GM23338 (cell line): ENCODE measurements at regions not wholly inside any gene's neighbourhood (a gene's known extent, or its start where the extent isn't known, plus 50 kb on each side); places are given as distances from the start of the nearest gene placed in this dataset.
"Not testable (repeated sequence)": the region's sequence is repeated elsewhere in the genome, so short reads cannot be mapped to it uniquely, and the experiment has no call there.

ENCODE experiments used
- ATAC-seq: fragments of 200-7000 bp; cut with Tn5 transposase; 3 replicates; pipeline ENCODE4 v1.9.1; 2020
- DNase-seq: peaks from one replicate; pipeline ENCODE4 v3.0.0-alpha.2; 2015; ENCODE audit warnings: low spot score
- H2AFZ ChIP-seq: fragments of 200-600 bp; sonication (generic); 2 replicates; pipeline ENCODE4 v1.8.0; 2016; ENCODE audit warnings: antibody characterized with exemption, mild to moderate bottlenecking, moderate library complexity
- H3F3A ChIP-seq: fragments of 200-600 bp; sonication (generic); replicated peaks from 2 replicates; pipeline ENCODE4 v1.8.0; 2017; ENCODE audit warnings: antibody characterized with exemption, mixed run types, low read depth
- H3K27ac ChIP-seq: fragments of 200-600 bp; sonication (generic); 2 replicates; pipeline ENCODE4 v1.6.1; 2016; ENCODE audit warnings: low read depth
- H3K27me3 ChIP-seq: fragments of 200-600 bp; sonication (generic); 2 replicates; pipeline ENCODE4 v1.8.0; 2016; ENCODE audit warnings: mild to moderate bottlenecking, mixed run types, moderate library complexity; ENCODE audit not compliant: insufficient read depth
- H3K36me3 ChIP-seq: fragments of 200-600 bp; sonication (generic); 2 replicates; pipeline ENCODE4 v1.8.0; 2016; ENCODE audit warnings: mild to moderate bottlenecking; ENCODE audit not compliant: insufficient read depth
- H3K4me1 ChIP-seq: fragments of 200-600 bp; sonication (generic); 2 replicates; pipeline ENCODE4 v1.8.0; 2016; ENCODE audit warnings: mild to moderate bottlenecking, moderate library complexity; ENCODE audit not compliant: insufficient read depth
- H3K4me2 ChIP-seq: fragments of 200-600 bp; sonication (generic); 2 replicates; pipeline ENCODE4 v1.7.1; 2017; ENCODE audit warnings: mixed run types
- H3K4me3 ChIP-seq: fragments of 200-600 bp; sonication (generic); 2 replicates; pipeline ENCODE4 v1.6.1; 2016; ENCODE audit warnings: mixed run types
- H3K79me2 ChIP-seq: fragments of 200-600 bp; sonication (generic); replicated peaks from 2 replicates; pipeline ENCODE4 v1.8.0; 2017; ENCODE audit warnings: mild to moderate bottlenecking; ENCODE audit not compliant: insufficient read depth
- H3K9me2 ChIP-seq: fragments of 200-600 bp; sonication (generic); 2 replicates; pipeline ENCODE4 v1.8.0; 2017; ENCODE audit not compliant: insufficient read depth
- H4K20me1 ChIP-seq: fragments of 200-600 bp; sonication (generic); replicated peaks from 2 replicates; pipeline ENCODE4 v1.8.0; 2017; ENCODE audit warnings: mild to moderate bottlenecking; ENCODE audit not compliant: insufficient read depth
- H3K27ac Mint-ChIP-seq: 2 replicates; pipeline ENCODE4 v1.8.0; 2020; ENCODE audit warnings: inconsistent platforms, mild to moderate bottlenecking, moderate library complexity, mixed read lengths
- H3K27me3 Mint-ChIP-seq: 3 replicates; pipeline ENCODE4 v1.8.0; 2022; ENCODE audit warnings: low read depth, mild to moderate bottlenecking, moderate library complexity, mixed read lengths, inconsistent platforms; ENCODE audit not compliant: insufficient read depth, poor library complexity
- H3K36me3 Mint-ChIP-seq: 3 replicates; pipeline ENCODE4 v1.8.0; 2021; ENCODE audit warnings: low read depth, mild to moderate bottlenecking, inconsistent platforms, moderate library complexity, mixed read lengths
- H3K4me1 Mint-ChIP-seq: 3 replicates; pipeline ENCODE4 v1.8.0; 2020; ENCODE audit warnings: mild to moderate bottlenecking, inconsistent platforms, mixed read lengths
- H3K4me3 Mint-ChIP-seq: 3 replicates; pipeline ENCODE4 v1.8.0; 2021; ENCODE audit warnings: moderate library complexity, mild to moderate bottlenecking, inconsistent platforms, mixed read lengths
- H3K9me3 Mint-ChIP-seq: 3 replicates; pipeline ENCODE4 v1.8.0; 2020; ENCODE audit warnings: moderate library complexity, mild to moderate bottlenecking, inconsistent platforms, mixed read lengths
- CREB1 ChIP-seq: fragments of 250-450 bp; sonication (Bioruptor Pico); IDR thresholded peaks from 2 replicates; pipeline ENCODE4 v1.5.0; 2020; ENCODE audit warnings: low read depth, mild to moderate bottlenecking, moderate library complexity
- CTCF ChIP-seq, 2 experiments: fragments of 200-600 bp in 1 of 2; sonication (generic) in 1 of 2; conservative IDR thresholded peaks; 2 replicates each; pipeline versions ENCODE4 v1.5.1 to v1.6.1; 2016 to 2017; ENCODE audit warnings: antibody characterized with exemption in 2 of 2, low read depth in 2 of 2, mild to moderate bottlenecking in 2 of 2, moderate library complexity in 1 of 2
- ETS1 ChIP-seq: IDR thresholded peaks from 2 replicates; pipeline ENCODE4 v1.6.1; 2016; ENCODE audit warnings: antibody characterized with exemption
- STAT1 ChIP-seq: IDR thresholded peaks from one replicate; pipeline ENCODE4 v1.6.1; 2016; ENCODE audit warnings: antibody characterized with exemption; ENCODE audit not compliant: unreplicated experiment
- ZNF114 ChIP-seq: fragments of 250-450 bp; sonication (Bioruptor Pico); IDR thresholded peaks from 2 replicates; pipeline ENCODE4 v1.5.0; 2020; ENCODE audit warnings: mild to moderate bottlenecking, moderate library complexity
- ZNF462 ChIP-seq: fragments of 250-450 bp; sonication (Bioruptor Pico); IDR thresholded peaks from 2 replicates; pipeline ENCODE4 v1.5.0; 2020; ENCODE audit warnings: mild to moderate bottlenecking, moderate library complexity

GRCh38 chr6:141183368-141183767 lies 949.4 kb upstream of the GJE1 start (continued):
- TF ChIP-seq ZNF462 (CRISPR knock-in tag) (no peak), STAT1 (no peak), CTCF (conservative IDR thresholded peaks at IDR 0.05; ENCODE audit: low read depth in 2 of 2) (no peak), CREB1 (CRISPR knock-in tag) (no peak), ETS1 (no peak), ZNF114 (CRISPR knock-in tag) (no peak)

- not testable (repeated sequence) for H3K4me3 Mint-ChIP-seq, ATAC-seq, H3K4me1 Mint-ChIP-seq, H3K36me3 ChIP-seq, H3K79me2 ChIP-seq, H3K27me3 Mint-ChIP-seq, H3K4me2 ChIP-seq, H3K9me2 ChIP-seq, H3K27me3 ChIP-seq, DNase-seq, H2AFZ ChIP-seq, H3K27ac ChIP-seq, H3K4me1 ChIP-seq, H3K4me3 ChIP-seq, H3K27ac Mint-ChIP-seq, H3F3A ChIP-seq, H4K20me1 ChIP-seq
- peaks cover 32% of the 10 kb centered on the region; the same call in 2 of the 3 replicates for H3K9me3 Mint-ChIP-seq
- peaks cover 47% of the 10 kb centered on the region for H3K36me3 Mint-ChIP-seq
These were observed 957.3 kb upstream of the GJE1 start for GRCh38 chr6:141175458-141175857.
